ENCODE measurements at regions not wholly inside any gene's neighbourhood (a gene's known extent, or its start where the extent isn't known, plus 50 kb on each side); places are given as distances from the start of the nearest gene placed in this dataset.

- TF ChIP-seq CTCF (IDR thresholded peaks at IDR 0.05; ENCODE audit: low read depth, low read length) (no peak), EZH2phosphoT487 (IDR thresholded peaks at IDR 0.05; ENCODE audit: low read depth) (no peak)
Measured at GRCh38 chr16:51382940-51383339, 231.9 kb upstream of the SALL1 start.
